H1 (cell line): ENCODE measurements at regions not wholly inside any gene's neighbourhood (a gene's known extent, or its start where the extent isn't known, plus 50 kb on each side); places are given as distances from the start of the nearest gene placed in this dataset.

Experiments
- CHD1 ChIP-seq: IDR thresholded peaks from 2 replicates; pipeline ENCODE4 v1.6.1; 2012; ENCODE audit warnings: low read depth, low read length, improper control_type of control experiment
- EP300 ChIP-seq, 2 experiments: IDR thresholded peaks; 1 replicate in 1 of 2; 2 replicates in 1 of 2; pipeline ENCODE4 v1.6.1; 2011 to 2012; ENCODE audit warnings: low read depth in 2 of 2, low read length in 2 of 2, mild to moderate bottlenecking in 2 of 2, borderline replicate concordance in 1 of 2, inconsistent platforms in 1 of 2, moderate library complexity in 1 of 2
- HDAC2 ChIP-seq, 2 experiments: fragments of 300-600 bp in 1 of 2; sonication (generic) in 1 of 2; IDR thresholded peaks; 2 replicates each; pipeline ENCODE4 v1.6.1; 2011 to 2012; ENCODE audit warnings: low read depth in 2 of 2, low read length in 2 of 2, mild to moderate bottlenecking in 2 of 2, moderate library complexity in 2 of 2, borderline replicate concordance in 1 of 2, inconsistent platforms in 1 of 2
- POLR2A ChIP-seq, 2 experiments: IDR thresholded peaks; 1 replicate in 1 of 2; 2 replicates in 1 of 2; pipeline ENCODE4 v1.6.1; 2011; ENCODE audit warnings: low read depth in 2 of 2, low read length in 2 of 2, mild to moderate bottlenecking in 2 of 2; ENCODE audit errors: control extremely low read depth in 1 of 2
- SAP30 ChIP-seq: fragments of 300-600 bp; sonication (generic); IDR thresholded peaks from 2 replicates; pipeline ENCODE4 v1.7.1; 2012; ENCODE audit warnings: low read length, moderate library complexity, mild to moderate bottlenecking, inconsistent platforms; ENCODE audit not compliant: insufficient read depth, insufficient replicate concordance
- TF ChIP-seq, protein P1 (sequence below): IDR thresholded peaks from 2 replicates; pipeline ENCODE4 v1.6.1; 2012; ENCODE audit warnings: inconsistent platforms
- TF ChIP-seq, protein P2 (sequence below), 3 experiments: IDR thresholded peaks; 1 replicate in 2 of 3; 2 replicates in 1 of 3; pipeline versions ENCODE4 v1.5.1 to v1.6.1; 2011; ENCODE audit warnings: low read length in 3 of 3, mild to moderate bottlenecking in 3 of 3, inconsistent platforms in 2 of 3, low read depth in 1 of 3, moderate library complexity in 1 of 3; ENCODE audit not compliant: insufficient read depth in 1 of 3; ENCODE audit errors: control extremely low read depth in 1 of 3

DNA sequence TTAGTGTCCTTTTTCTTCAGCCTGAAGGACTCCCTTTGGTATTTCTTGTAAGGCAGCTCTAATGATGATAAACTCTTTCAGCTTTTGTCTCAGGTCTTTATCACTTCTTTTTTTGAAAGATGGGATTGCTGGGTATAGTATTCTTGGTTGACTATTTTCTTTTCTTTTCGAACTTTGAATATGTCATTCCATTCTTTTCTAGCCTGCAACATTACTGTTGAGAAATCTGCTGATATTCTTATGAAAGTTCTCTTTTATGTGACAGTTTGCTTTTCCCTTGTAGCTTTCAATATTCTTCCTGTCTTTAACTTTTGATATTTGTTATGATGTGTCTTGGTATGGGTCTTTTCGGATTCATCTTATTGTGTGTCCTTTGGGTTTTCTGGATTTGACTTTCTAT lies 107.6 kb upstream of the SRD5A3 start:
- TF ChIP-seq EP300 (IDR thresholded peaks at IDR 0.05; ENCODE audit: borderline replicate concordance in 1 of 2, low read depth in 2 of 2, low read length in 2 of 2) (no peak), CHD1 (no peak), HDAC2 (IDR thresholded peaks at IDR 0.05; ENCODE audit: borderline replicate concordance in 1 of 2, low read depth in 2 of 2, low read length in 2 of 2) (no peak), POLR2A (IDR thresholded peaks at IDR 0.05; ENCODE audit: control extremely low read depth in 1 of 2, low read depth in 2 of 2, low read length in 2 of 2) (no peak), SAP30 (no peak)
- TF ChIP-seq, protein P1, sequence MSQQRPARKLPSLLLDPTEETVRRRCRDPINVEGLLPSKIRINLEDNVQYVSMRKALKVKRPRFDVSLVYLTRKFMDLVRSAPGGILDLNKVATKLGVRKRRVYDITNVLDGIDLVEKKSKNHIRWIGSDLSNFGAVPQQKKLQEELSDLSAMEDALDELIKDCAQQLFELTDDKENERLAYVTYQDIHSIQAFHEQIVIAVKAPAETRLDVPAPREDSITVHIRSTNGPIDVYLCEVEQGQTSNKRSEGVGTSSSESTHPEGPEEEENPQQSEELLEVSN = no peak
- TF ChIP-seq, protein P2, sequence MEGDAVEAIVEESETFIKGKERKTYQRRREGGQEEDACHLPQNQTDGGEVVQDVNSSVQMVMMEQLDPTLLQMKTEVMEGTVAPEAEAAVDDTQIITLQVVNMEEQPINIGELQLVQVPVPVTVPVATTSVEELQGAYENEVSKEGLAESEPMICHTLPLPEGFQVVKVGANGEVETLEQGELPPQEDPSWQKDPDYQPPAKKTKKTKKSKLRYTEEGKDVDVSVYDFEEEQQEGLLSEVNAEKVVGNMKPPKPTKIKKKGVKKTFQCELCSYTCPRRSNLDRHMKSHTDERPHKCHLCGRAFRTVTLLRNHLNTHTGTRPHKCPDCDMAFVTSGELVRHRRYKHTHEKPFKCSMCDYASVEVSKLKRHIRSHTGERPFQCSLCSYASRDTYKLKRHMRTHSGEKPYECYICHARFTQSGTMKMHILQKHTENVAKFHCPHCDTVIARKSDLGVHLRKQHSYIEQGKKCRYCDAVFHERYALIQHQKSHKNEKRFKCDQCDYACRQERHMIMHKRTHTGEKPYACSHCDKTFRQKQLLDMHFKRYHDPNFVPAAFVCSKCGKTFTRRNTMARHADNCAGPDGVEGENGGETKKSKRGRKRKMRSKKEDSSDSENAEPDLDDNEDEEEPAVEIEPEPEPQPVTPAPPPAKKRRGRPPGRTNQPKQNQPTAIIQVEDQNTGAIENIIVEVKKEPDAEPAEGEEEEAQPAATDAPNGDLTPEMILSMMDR (IDR thresholded peaks at IDR 0.05; ENCODE audit: control extremely low read depth in 1 of 3, insufficient read depth in 1 of 3, low read depth in 1 of 3, low read length in 3 of 3) = no peak
